ENCODE measurements at regions not wholly inside any gene's neighbourhood (a gene's known extent, or its start where the extent isn't known, plus 50 kb on each side); places are given as distances from the start of the nearest gene placed in this dataset.

DNA sequence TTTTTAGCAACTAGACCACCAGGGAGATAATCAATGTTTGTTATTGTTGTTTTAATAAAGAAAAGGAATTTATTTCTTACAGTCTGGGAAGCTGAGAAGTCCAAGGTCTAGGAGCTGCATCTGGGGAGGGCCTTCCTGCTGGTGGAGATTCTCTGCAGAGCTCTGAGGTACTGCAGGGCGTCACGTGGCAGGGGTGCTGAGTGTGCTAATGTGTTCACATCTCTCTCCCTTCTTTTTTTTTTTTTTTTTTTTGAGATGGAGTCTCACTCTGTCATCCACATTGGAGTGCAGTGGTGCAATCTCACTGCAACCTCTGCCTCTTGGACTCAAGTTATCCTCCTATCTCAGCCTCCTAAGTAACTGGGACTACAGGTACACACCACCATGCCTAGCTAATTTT lies 150.9 kb upstream of the TRIM24 start:
- Histone ChIP-seq H3K4me1 (no peaks in the 10 kb centered on the region), H3K27me3 (no peaks in the 10 kb centered on the region), H3K9me3 (no peaks in the 10 kb centered on the region), H3K27ac (no peak overlapping the region), H3K4me3 (no peak overlapping the region), H3K36me3 (no peaks in the 10 kb centered on the region)
- intact Hi-C loops (cut with DNase I): no loop called here
- ATAC-seq: no peak
- TF ChIP-seq, protein P1, sequence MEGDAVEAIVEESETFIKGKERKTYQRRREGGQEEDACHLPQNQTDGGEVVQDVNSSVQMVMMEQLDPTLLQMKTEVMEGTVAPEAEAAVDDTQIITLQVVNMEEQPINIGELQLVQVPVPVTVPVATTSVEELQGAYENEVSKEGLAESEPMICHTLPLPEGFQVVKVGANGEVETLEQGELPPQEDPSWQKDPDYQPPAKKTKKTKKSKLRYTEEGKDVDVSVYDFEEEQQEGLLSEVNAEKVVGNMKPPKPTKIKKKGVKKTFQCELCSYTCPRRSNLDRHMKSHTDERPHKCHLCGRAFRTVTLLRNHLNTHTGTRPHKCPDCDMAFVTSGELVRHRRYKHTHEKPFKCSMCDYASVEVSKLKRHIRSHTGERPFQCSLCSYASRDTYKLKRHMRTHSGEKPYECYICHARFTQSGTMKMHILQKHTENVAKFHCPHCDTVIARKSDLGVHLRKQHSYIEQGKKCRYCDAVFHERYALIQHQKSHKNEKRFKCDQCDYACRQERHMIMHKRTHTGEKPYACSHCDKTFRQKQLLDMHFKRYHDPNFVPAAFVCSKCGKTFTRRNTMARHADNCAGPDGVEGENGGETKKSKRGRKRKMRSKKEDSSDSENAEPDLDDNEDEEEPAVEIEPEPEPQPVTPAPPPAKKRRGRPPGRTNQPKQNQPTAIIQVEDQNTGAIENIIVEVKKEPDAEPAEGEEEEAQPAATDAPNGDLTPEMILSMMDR (IDR thresholded peaks at IDR 0.05): no peak
- no peak for DNase-seq

DNA sequence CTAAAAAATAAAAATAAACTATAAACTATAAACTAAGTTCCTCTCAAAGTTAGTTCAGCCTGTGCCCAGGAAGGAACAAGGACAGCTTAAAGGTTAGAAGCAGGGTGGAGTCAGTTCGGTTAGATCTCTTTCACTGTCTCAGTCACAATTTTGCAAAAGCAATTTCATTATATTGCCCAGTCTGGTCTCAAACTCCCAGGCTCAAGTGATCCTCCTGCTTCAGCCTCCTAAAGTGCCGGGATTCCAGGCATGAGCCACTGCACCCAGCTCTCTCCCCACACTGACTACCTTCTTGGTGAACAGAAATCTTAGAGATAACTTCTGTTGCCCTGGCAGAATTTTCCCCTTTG lies 146.3 kb upstream of the TRIM24 start:
- H3K4me3 ChIP-seq: no peak overlapping the region
- no peak for ATAC-seq
- no peaks in the 10 kb centered on the region for H3K36me3 ChIP-seq
- H3K9me3 ChIP-seq: no peaks in the 10 kb centered on the region
- DNase-seq: no peak
- H3K4me1 ChIP-seq: no peaks in the 10 kb centered on the region
- TF ChIP-seq, protein P1 (IDR thresholded peaks at IDR 0.05): no peak
- no peak overlapping the region for H3K27ac ChIP-seq
- intact Hi-C loops (cut with DNase I): no loop called here
- no peaks in the 10 kb centered on the region for H3K27me3 ChIP-seq

DNA sequence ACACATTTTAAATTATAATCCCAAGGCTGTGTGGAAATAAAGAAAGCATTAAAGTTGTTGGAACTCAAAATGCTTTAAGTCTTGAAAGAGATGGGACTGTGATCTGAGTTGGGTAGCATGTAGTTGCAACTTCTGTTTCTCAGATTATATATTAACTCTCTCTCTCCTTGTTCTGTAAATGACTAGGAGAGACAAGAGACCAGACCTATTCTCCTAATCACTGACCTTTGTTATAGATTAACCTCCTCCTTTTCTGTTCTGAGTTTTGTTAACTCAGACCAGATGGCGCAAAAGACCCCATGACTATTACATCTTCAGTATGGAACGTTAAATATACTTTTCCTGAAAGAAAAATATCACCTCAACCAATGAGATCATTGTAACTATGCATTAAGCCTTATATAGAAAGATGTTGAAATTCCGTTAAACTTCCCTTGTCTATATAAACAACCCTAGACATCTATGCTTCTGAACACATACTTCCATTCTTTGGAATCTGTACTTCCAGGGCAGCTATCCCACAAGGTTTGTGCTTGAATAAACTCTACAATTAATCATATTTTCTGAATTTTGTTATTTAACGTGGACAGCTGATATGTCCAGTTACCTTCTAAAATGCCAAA lies 143.5 kb upstream of the TRIM24 start:
- Histone ChIP-seq H3K9me3 (no peaks in the 10 kb centered on the region), H3K27me3 (no peaks in the 10 kb centered on the region), H3K36me3 (no peaks in the 10 kb centered on the region), H3K27ac (no peak overlapping the region), H3K4me1 (no peaks in the 10 kb centered on the region), H3K4me3 (no peak overlapping the region)
- TF ChIP-seq, protein P1 (IDR thresholded peaks at IDR 0.05): no peak
- ATAC-seq: no peak
- no peak for DNase-seq
- intact Hi-C loops (cut with DNase I): no loop called here

DNA sequence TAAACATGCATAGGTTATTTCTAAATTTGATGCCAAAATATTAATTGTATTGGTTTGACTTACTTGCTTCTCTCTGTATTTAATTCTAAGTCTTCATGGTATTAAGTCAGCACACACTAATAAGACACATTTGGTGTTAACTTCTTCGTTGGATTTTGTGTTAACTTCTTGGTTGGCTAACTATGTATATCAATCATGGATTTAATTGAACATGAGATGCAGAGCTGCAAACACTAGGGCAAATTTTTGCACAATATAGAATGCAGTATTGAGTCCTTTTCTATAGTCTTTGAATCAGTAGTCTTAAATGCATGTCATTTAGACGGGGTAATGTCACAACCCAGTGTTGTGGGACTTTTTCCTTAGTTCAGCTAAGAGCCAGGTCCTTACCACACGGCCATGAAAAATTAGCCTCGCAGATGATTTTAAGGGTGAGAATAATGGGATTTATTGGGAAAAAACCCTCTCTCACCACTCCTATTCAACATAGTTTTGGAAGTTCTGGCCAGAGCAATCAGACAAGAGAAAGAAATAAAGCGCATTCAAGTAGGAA lies 142.9 kb upstream of the TRIM24 start:
- no peak overlapping the region for H3K27ac ChIP-seq
- no peaks in the 10 kb centered on the region for H3K36me3 ChIP-seq
- H3K27me3 ChIP-seq: no peaks in the 10 kb centered on the region
- TF ChIP-seq, protein P1 (IDR thresholded peaks at IDR 0.05): no peak
- DNase-seq (no peak), ATAC-seq (no peak)
- no peak overlapping the region for H3K4me3 ChIP-seq
- no peaks in the 10 kb centered on the region for H3K4me1 ChIP-seq
- intact Hi-C loops (cut with DNase I): no loop called here
- no peaks in the 10 kb centered on the region for H3K9me3 ChIP-seq

DNA sequence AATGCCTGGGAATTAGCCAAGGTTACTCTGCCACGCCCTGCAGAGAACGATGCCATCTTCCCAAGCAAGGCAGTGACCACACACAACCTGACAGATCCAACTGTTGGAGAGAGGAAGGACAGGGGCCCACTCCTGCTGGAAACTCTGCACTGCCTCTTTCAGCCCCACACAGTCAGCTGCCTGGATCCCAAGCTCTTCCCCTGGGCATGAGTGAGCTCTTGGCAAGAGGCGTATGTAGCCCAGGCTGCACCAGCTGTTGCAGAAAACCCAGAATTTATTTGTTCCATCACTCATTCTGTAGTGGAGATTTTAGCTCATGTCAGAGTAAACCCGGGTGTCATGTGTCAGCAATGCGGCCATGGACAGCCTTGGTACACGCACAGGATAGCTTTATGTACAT lies 135.1 kb upstream of the TRIM24 start:
- Histone ChIP-seq H3K9me3 (peaks cover 13% of the 10 kb centered on the region), H3K4me3 (no peak overlapping the region), H3K27me3 (no peaks in the 10 kb centered on the region), H3K4me1 (no peaks in the 10 kb centered on the region), H3K36me3 (no peaks in the 10 kb centered on the region), H3K27ac (no peak overlapping the region)
- TF ChIP-seq, protein P1 (IDR thresholded peaks at IDR 0.05): no peak
- no peak for DNase-seq
- no peak for ATAC-seq
- intact Hi-C loops (cut with DNase I): no loop called here

DNA sequence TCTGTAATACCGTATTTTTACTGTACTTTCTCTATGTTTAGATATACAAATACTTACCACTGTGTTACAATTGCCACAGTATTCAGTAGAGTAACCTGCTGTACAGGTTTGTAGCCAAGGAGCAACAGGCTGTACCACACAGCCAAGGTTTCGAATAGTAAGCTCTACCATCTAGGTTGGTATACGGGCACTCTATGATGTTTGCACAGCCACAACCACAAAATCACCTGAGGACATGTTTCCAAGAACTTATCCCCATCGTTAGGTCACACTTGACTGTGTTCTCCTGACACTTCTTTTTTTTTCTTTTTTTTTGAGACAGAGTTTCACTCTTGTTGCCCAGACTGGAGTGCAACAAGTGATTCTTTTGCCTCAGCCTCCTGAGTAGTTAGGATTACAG lies 134.6 kb upstream of the TRIM24 start:
- Histone ChIP-seq H3K36me3 (no peaks in the 10 kb centered on the region), H3K9me3 (peaks cover 13% of the 10 kb centered on the region), H3K27me3 (no peaks in the 10 kb centered on the region), H3K27ac (no peak overlapping the region), H3K4me3 (no peak overlapping the region), H3K4me1 (no peaks in the 10 kb centered on the region)
- intact Hi-C loops (cut with DNase I): no loop called here
- ATAC-seq: peak; percentile 56
- DNase-seq: no peak
- TF ChIP-seq, protein P1 (IDR thresholded peaks at IDR 0.05): no peak

Data from upper lobe of right lung (tissue), 1 donor.